Natural killer cell treated with Interleukin-12 subunit alpha and Interleukin-12 subunit beta and Interleukin-15 and Interleukin-18, amount 100 ng/mL, for 72 hours (primary cell): ENCODE measurements at regions not wholly inside any gene's neighbourhood (a gene's known extent, or its start where the extent isn't known, plus 50 kb on each side); places are given as distances from the start of the nearest gene placed in this dataset.
"Not testable (repeated sequence)": the region's sequence is repeated elsewhere in the genome, so short reads cannot be mapped to it uniquely, and the experiment has no call there.

Source experiments
- ATAC-seq, 2 donors: fragments of 150-1000 bp; cut with Tn5 transposase in 1 of 2; sonication (Bioruptor Pico), chemical (Tn5 transposase) in 1 of 2; 2 replicates each; pipeline ENCODE4 v1.10.0; 2021
- DNase-seq: peaks from one replicate; pipeline ENCODE4 v3.0.0; 2022; ENCODE audit warnings: low spot score
- H3K27ac Mint-ChIP-seq, 2 donors: 1 replicate in 1 of 2; 2 replicates in 1 of 2; pipeline ENCODE4 v1.8.0; 2022; ENCODE audit warnings: mixed read lengths in 2 of 2, mild to moderate bottlenecking in 1 of 2, moderate library complexity in 1 of 2
- H3K27me3 Mint-ChIP-seq, 2 donors: 1 replicate in 1 of 2; 2 replicates in 1 of 2; pipeline ENCODE4 v1.8.0; 2022; ENCODE audit warnings: mixed read lengths in 2 of 2
- H3K36me3 Mint-ChIP-seq: one replicate; pipeline ENCODE4 v1.8.0; 2022; ENCODE audit warnings: mixed read lengths
- H3K4me1 Mint-ChIP-seq, 2 donors: 1 replicate in 1 of 2; 2 replicates in 1 of 2; pipeline ENCODE4 v1.8.0; 2022; ENCODE audit warnings: low read depth in 2 of 2, mixed read lengths in 2 of 2, mild to moderate bottlenecking in 1 of 2
- H3K4me3 Mint-ChIP-seq: one replicate; pipeline ENCODE4 v1.8.0; 2022; ENCODE audit warnings: mixed read lengths
- H3K9me3 Mint-ChIP-seq: 2 replicates; pipeline ENCODE4 v1.8.0; 2022; ENCODE audit warnings: mixed read lengths

DNA sequence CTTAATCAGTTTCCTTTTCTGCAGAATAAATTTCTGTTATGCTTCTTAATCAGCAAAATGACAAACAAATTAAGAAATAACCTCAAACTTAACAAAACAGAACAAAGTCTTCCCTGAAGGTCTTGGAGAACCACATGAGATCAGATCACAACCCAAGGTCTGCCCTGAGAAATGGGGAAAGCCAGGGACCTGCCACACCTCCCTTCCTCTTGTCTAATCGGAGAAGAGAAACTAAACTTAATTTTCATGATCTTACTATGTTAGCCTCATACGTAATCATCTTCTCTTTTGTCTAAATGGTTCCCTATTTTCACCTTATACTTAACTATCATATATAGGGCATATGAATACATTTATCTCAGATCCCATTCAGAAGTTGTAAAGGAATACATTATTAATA is 405.4 kb upstream of the SPATA31A3 start:
- DNase-seq, H3K27me3 Mint-ChIP-seq, H3K27ac Mint-ChIP-seq, H3K4me1 Mint-ChIP-seq, H3K9me3 Mint-ChIP-seq, H3K36me3 Mint-ChIP-seq, ATAC-seq, H3K4me3 Mint-ChIP-seq: not testable (repeated sequence)

DNA sequence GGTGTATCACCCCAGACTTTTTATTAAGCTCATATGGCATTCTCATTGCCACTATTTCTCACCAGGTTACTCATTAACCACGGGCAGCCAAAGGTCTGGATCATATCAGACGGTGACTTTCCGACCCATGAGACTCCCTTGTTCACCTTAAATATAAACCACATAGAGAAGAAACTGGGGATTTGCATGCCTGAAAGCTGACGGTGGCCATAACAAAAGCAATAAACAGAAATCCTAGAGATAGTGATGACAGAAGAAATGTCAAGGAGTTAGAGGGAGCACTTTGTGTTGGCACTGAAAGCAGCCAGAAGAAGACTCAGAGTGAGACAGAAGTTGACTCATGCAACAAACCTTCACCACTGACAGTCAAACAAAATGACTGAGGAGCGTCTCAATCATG is 402.4 kb upstream of the SPATA31A3 start:
- H3K9me3 Mint-ChIP-seq, H3K27me3 Mint-ChIP-seq, H3K4me1 Mint-ChIP-seq, H3K36me3 Mint-ChIP-seq, H3K27ac Mint-ChIP-seq, ATAC-seq, DNase-seq, H3K4me3 Mint-ChIP-seq: not testable (repeated sequence)

DNA sequence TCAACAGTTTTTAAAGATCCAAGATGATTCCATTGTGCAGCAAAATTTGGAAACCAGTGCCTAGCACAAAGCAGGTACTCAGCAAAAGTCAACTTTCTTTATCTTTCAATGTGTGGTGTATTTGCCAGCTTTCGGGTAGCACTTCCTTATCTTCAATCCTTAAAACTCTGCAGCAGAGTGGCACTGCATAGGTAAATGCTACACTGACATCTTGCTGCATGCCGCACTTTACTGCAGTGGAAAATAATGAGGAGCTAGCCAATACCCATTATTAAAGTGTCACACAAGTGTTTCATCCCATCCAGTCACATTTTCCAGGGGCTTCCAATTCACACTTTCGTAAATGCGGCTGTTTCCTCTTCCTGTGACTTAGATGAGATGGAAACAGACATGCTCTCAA is 401.7 kb upstream of the SPATA31A3 start:
- H3K27ac Mint-ChIP-seq, ATAC-seq, H3K36me3 Mint-ChIP-seq, H3K4me1 Mint-ChIP-seq, H3K27me3 Mint-ChIP-seq, DNase-seq, H3K4me3 Mint-ChIP-seq, H3K9me3 Mint-ChIP-seq: not testable (repeated sequence)

DNA sequence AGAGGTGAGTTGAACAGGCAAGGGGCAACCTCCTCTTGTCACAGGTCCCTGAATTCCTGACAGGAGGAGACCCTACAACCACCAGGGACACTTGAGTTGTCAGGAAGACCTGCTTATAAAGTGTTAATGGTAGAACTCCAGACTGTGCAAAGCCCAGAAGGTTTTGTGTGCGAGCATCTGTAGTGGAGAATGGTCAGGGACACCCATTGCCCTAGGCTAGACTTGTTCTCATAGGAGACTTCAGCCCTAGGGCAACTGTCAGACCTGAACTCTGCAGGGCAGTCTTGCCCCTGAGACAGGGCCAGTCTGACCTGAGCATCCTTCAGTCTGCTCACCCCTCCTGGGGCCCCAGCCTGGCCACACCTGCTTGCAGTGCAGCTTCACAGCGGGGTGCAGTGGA is 377.3 kb upstream of the SPATA31A3 start:
- H3K27ac Mint-ChIP-seq, H3K9me3 Mint-ChIP-seq, H3K27me3 Mint-ChIP-seq, DNase-seq, H3K36me3 Mint-ChIP-seq, H3K4me3 Mint-ChIP-seq, H3K4me1 Mint-ChIP-seq: not testable (repeated sequence)
- peak; percentile 8 to 15 for ATAC-seq

DNA sequence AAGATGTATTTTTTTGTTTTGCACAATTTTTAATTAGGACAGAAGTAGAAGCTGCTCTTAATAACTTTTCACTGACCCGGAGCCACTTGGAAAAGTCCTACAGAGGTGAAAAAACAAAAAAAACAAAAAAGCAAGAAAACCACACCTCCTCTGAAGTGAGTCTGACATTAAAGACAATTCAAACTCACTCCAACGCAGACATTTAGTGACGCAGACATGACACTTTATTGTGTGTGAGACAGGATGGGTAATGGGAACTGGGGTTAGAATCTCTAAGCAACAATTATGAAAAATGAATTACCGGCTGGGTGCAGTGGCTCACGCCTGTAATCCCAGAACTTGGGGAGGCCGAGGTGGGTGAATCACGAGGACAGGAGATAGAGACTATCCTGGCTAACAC is 370.0 kb upstream of the SPATA31A3 start:
- H3K4me3 Mint-ChIP-seq, H3K4me1 Mint-ChIP-seq, H3K27me3 Mint-ChIP-seq, DNase-seq, ATAC-seq, H3K9me3 Mint-ChIP-seq, H3K36me3 Mint-ChIP-seq, H3K27ac Mint-ChIP-seq: not testable (repeated sequence)

DNA sequence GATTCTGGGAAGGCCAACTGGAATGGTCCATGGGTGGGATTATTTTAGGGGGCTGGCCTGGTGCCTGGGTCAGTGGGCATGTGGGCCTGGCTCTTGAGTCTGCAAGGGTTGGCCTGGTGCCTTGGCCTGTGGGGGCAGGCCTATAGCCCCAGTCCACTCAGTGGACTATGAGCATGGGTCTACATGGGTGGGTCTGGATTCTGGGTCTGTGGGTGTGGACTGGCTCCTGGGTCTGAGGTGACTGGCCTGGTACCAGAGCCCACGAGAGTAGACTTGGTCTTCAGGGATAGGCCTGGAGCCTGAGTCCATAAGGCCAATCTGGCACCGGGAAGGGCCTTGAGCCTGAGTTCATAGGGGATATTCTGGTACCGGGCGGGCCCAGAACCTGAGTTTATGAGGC is 361.6 kb upstream of the SPATA31A3 start:
- H3K27me3 Mint-ChIP-seq, H3K27ac Mint-ChIP-seq, H3K9me3 Mint-ChIP-seq, H3K4me1 Mint-ChIP-seq, H3K4me3 Mint-ChIP-seq, H3K36me3 Mint-ChIP-seq, DNase-seq: not testable (repeated sequence)
- peak; percentile 50 to 57 for ATAC-seq

DNA sequence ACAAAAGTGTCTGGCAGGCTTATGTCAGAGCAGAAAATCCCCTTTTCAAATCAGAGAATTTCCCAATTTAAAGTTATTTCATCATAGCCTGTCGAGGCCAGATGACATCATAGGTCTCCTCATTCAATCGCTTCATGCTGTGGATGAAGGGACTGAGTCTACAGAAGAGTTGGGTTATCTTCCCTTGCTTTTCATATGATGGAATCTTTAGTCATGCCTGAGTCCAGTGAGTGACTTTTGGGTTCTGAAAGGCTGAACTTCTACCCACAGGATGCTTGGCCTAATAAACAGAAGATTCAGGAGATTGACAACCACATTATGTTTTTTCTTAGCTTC is 357.0 kb upstream of the SPATA31A3 start:
- H3K27ac Mint-ChIP-seq, H3K4me1 Mint-ChIP-seq, H3K27me3 Mint-ChIP-seq, ATAC-seq, H3K9me3 Mint-ChIP-seq, H3K36me3 Mint-ChIP-seq, H3K4me3 Mint-ChIP-seq, DNase-seq: not testable (repeated sequence)

DNA sequence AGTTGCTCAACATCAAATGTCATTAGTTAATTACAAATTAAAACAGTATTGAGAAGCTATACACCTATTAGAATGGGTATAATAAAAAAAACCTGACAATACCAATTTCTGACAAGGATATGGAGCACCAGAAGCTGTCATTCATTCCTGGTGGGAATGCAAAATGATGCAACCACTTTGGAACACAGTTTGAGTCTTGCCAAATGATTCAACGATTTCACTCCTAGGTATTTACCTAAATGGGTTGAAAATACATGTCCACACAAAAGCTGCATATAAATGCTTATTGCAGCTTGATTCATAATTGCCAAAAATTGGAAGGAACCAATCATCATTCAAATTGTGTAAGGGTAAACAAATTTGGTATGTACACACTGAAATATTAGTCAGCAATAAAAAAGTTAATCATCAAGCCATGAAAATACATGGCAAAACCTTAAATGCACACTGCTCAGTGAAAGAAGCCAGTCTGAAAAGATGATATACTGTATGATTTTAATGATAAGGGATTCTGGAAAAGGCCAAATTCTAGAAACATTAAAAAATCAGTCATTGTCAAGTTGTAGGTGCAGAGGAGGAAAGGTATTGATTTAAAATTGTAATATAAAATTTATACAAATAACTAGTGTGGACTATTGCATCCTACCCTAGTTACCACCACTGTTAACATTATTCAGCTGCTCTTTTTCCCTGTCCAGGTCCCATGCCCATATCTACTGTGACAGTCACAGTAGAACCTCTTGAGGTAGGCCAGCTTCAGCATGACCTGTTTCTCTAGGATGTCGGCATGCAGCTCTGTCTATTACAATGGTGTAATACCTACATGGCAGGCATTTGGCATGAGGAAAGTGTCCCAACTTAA is 356.4 kb upstream of the SPATA31A3 start:
- not testable (repeated sequence) for H3K27me3 Mint-ChIP-seq, ATAC-seq, H3K4me1 Mint-ChIP-seq, DNase-seq, H3K27ac Mint-ChIP-seq, H3K9me3 Mint-ChIP-seq, H3K4me3 Mint-ChIP-seq, H3K36me3 Mint-ChIP-seq

DNA sequence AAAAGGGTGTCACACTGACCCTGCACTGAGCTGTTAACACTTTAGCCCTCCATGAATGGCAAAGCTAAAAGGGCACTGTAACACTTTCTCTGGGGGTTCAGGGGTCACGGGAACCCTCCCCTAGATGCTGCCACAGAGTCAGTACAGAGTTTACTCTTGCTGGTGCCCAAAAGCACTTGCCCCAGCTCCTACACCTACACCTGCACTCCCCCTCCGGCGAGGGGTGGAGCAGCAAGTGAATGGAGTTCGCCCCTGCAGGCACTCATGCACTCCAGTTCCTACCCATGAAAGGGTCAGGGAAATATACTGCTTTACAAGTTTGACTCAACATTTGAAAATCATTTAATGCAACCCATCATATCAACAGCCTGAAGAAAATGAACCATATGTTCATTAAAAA is 355.7 kb upstream of the SPATA31A3 start:
- peak in 1 of 2 donors; percentile 55 for ATAC-seq
- H3K4me3 Mint-ChIP-seq, H3K4me1 Mint-ChIP-seq, H3K9me3 Mint-ChIP-seq, H3K27me3 Mint-ChIP-seq, H3K36me3 Mint-ChIP-seq, DNase-seq, H3K27ac Mint-ChIP-seq: not testable (repeated sequence)

DNA sequence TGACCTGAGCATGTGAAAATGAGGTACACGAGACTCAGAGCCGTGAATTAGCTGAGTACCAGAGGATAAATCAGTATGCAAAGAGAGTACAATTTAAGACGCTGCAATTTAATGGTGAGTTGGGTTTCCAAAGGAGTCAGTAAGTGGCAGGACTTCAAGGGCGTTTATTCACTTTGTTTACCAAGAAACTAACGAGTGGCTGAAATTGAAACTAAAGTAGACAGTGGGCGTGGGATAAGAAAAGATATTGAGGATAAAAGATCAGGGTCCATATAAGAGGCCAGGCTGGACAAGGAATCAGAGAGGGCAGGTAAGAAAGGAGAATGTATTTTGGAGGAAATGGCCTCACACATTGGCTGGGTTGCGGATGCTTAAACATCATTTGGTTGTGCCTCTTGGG is 346.9 kb upstream of the SPATA31A3 start:
- not testable (repeated sequence) for DNase-seq, H3K9me3 Mint-ChIP-seq, H3K4me3 Mint-ChIP-seq, H3K27ac Mint-ChIP-seq, H3K27me3 Mint-ChIP-seq, ATAC-seq, H3K36me3 Mint-ChIP-seq, H3K4me1 Mint-ChIP-seq

DNA sequence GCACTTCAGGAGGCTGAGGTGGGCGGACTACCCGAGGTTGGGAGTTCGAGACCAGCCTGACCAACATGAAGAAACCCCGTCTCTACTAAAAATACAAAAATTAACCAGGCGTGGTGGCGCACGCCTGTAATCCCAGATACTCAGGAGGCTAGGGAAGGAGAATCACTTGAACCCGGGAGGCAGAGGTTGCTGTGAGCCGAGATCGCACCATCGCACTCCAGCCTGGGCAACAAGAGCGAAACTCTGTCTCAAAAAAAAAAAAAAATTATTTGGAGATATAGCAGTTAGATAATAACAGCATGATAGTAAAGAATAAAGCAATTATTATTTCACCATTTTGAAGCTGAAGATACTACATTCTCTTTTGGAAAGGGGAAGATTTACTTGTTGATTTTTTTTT is 345.9 kb upstream of the SPATA31A3 start:
- not testable (repeated sequence) for H3K36me3 Mint-ChIP-seq, H3K9me3 Mint-ChIP-seq, DNase-seq, H3K27me3 Mint-ChIP-seq, ATAC-seq, H3K4me3 Mint-ChIP-seq, H3K4me1 Mint-ChIP-seq, H3K27ac Mint-ChIP-seq

DNA sequence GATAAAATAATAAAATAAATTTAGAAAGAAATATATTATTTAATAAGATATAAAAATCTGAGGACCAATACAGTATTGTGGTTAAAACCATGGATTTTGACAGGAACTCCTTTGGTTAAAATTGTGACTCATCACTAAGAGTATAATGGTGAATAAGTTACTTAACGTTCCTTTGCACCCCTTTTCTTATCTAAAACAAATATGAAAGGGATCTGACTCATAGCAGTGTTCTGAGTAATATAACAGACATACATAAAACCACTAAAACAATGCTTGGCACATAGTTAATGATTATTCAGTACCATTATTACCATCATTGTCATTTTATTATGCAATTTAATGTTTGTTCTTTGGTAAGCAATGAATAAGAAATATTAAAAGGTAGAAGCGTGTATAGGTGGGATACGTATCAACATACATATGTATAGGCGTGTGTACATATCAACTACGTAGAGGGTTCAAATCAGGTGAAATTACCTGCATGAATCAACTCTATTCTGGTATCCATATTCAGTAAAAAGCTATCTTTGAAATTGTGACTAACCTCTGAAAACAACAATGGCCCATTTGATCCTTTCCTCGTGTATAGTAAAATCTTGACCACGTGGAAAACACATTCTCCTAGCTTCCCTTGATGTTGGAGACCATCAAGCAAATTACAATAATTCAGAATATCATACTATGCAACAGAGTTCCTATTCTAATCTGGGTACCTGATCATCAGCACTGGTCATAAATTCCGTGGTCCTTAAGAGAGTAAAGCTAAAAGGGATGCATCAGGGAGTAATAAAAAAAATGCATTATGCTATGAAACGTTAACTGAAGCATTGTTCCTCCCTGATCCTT is 342.6 kb upstream of the SPATA31A3 start:
- H3K9me3 Mint-ChIP-seq, H3K4me3 Mint-ChIP-seq, H3K36me3 Mint-ChIP-seq, H3K4me1 Mint-ChIP-seq, ATAC-seq, DNase-seq, H3K27ac Mint-ChIP-seq, H3K27me3 Mint-ChIP-seq: not testable (repeated sequence)

DNA sequence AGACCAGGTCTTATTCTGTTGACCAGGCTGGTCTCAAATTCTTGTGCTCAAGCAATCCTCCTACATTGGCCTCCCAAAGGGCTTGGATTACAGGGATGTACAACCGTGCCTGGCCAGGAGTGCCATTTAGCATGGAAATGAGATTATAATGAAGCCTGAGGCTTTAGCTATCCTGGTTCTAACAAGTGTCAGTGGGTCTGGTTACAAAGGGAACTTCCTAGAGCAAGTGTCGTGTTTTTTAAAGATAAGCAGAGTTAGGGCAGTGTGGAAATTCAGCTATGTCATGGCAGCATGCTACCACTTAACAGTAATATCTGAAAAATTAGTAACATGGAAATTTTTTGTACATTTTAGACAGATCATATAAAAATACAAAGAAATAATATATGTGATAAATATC is 339.3 kb upstream of the SPATA31A3 start:
- H3K27me3 Mint-ChIP-seq, H3K4me1 Mint-ChIP-seq, H3K4me3 Mint-ChIP-seq, H3K9me3 Mint-ChIP-seq, DNase-seq, H3K36me3 Mint-ChIP-seq, H3K27ac Mint-ChIP-seq, ATAC-seq: not testable (repeated sequence)

DNA sequence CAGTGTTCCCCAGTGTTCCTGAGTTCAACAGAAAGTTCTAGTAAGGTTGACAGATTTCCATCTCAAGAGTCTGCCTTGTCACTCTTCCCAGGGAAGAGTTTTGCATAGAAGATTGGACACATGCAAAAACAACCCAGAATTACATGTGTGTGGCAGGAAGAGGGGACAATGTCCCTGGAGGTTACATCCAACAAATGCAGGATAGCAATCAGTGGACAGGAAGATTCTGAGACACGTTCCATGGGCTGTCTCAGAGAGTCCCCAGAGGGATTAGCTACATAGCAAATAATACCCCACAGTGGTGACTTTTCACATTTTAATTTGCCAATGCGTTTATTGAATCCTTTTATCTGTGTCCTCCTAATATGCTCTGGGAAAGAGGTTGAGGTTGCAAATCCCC is 321.1 kb upstream of the SPATA31A3 start:
- not testable (repeated sequence) for DNase-seq, H3K4me1 Mint-ChIP-seq, ATAC-seq, H3K9me3 Mint-ChIP-seq, H3K4me3 Mint-ChIP-seq, H3K27ac Mint-ChIP-seq, H3K36me3 Mint-ChIP-seq, H3K27me3 Mint-ChIP-seq
